Putamen (tissue), 1 donor: ENCODE measurements at regions not wholly inside any gene's neighbourhood (a gene's known extent, or its start where the extent isn't known, plus 50 kb on each side); places are given as distances from the start of the nearest gene placed in this dataset.

Experiments used
- DNase-seq: peaks from one replicate; pipeline ENCODE4 v3.0.0-alpha.2; 2016; ENCODE audit warnings: low spot score

- no peak for DNase-seq
Observed at GRCh38 chr1:22245726-22246125, 102.8 kb upstream of the WNT4 start.

GRCh38 chr1:22246755-22247480 lies 104.0 kb upstream of the WNT4 start:
- DNase-seq = no peak

GRCh38 chr1:22247527-22248245 lies 104.8 kb upstream of the WNT4 start:
- no peak for DNase-seq

DNA sequence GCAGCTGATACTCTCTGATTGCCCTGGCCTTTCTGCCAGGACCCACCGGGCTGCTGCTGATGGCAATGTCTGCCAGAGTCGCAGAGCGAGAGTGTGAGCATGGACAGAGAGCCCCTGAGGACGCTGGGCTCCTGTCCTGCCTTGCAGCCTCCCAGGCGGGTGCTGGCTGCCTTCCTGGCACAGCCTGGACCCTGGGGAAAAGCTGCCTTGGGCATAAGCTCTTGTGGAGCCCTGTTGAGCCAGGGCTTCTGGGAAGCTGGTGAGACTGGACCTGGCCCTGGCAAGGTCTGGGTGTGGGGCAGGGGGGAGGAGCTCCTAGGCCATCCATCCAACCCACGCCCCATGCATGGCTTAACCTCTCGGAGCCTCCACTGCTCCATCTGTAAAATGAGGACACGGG lies 105.8 kb upstream of the WNT4 start:
- no peak for DNase-seq

DNA sequence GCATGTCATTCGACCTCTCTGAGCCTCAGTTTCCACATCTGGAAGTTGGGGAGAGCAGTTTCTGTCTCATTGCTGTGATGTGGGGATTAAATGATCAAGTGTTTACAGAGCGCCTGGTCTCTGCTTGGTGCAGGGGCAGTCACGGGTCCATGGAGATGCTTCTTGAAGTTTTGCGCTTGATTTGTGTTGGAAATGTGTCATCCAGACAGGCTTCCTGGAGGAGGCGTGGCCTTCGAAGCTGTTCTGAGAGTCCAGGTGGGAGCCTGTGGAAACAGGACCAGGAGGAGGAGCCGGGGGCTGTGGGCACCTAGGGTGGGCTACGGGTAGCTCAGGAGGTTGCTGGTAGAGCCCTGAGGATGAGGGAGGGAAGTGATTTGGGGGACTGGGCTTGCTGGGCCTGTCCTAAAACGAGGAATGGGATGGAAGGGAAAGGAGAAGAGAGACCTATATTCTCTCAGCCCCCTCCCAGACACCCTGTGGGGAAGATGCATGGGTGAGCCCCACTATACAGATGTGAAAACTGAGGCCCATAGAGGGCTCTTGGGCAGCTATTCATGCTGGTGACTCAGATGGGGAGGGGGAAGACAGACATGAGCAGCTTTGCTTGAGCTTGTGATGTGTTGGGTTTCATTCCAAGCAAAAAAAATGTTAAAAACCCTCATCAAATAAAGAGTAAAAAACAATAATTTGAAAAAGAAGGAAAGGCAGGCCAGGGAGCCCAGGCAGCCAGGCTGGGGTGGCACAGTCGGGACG lies 107.2 kb upstream of the WNT4 start:
- DNase-seq = no peak

GRCh38 chr1:22250724-22251123 lies 107.8 kb upstream of the WNT4 start:
- no peak for DNase-seq

GRCh38 chr1:22252251-22252650 lies 109.4 kb upstream of the WNT4 start:
- DNase-seq = no peak

DNA sequence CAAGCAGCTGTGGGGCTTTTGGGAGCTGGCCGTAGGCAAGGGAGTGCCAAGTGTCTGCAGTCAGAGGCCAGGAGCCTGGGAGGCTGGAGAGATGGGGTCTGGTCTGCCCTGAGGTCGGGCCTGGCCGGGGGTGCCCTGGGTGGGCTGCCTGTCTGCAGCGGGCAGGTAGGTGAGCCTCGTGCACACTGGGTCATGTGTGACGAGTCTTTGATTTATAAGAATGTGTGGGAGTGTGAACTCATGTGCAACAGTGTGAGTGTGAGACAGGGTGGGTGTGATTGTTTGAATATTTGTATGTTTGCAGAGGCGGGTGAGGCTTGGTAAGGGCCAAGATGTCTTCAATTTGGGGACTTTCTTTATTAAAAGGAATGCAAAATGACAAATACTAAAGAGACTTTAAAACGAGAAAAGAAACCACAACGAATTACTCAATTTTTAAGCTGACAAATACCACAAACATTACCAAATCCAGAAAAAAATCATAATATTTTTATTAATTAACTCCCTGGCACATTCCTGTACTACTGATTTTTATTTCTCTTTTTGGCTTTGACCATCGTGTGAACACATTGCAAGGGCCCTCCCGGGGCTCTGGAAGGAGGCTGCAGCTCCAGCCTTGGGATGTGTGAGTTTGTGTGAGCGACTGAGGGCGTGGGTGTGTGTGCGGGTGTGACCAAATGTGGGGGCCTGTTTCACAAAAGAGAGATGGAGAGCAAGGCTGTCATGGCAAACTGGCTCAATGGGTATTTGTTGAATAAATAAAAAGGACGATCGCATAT lies 110.3 kb upstream of the WNT4 start:
- no peak for DNase-seq

- DNase-seq = no peak
Observed at GRCh38 chr1:22254756-22255155, 111.9 kb upstream of the WNT4 start.

- no peak for DNase-seq
Observed at GRCh38 chr1:22255341-22256212, 112.7 kb upstream of the WNT4 start.

DNA sequence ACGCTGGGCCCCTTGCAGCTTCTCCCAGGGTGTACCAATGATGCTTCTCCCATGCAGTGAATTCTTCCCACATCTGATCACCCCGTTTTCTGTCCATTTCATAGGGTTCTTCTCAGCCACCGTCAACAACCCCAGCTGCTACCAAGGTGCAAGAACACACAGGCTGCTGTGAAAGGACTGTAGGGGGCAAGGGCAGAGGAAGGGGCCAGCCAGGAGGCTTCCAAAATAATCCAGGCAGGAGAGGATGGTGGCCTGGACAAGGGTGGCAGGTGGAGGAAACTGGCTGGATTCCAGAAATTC lies 113.3 kb upstream of the WNT4 start:
- DNase-seq = no peak

DNA sequence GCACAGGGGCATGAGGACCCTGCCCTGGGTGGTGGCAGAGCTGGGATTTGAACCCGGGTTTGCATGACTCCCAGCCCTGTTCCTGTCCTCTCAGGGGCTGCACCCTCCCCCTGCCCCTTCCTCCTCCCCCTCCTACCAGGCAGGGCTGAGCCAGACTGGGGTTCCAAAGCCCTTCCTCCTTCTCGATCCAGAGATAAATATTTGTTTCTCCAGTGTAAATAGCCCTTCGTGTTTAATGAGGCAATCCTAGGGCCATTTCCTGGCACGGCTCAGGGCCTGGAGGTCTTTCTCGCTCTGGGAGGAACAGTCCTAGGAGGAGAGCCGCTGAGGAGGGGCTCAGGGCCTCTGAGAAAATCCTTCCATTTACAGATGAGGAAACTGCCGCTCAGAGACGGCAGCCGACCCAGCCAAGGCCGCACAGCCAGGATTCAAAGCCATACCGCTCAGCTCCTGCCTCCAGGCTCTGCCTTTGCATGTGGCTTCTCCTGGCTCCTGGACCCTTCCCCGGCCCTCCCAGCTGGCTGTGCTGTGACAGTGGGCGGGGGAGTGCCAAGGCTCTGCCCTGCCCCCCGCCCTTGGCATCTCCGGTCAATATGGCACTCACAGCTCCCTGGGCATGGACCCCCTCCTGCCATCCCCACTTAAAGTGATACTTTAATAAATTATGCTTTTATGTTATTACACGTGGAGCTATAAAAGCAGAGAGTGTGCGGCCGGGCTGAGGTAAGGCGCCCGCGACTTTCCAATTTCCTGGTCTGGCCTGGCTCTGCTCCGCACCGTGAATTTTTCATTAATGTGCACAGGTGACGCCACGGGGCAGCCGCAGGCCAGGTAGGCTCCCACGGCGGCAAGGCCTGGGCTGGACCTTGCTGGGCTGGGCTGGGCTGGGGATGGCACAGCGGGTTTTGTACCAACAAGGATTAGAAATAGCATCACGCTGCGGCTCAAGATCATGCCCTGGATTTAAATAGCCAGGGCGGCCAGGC lies 114.7 kb upstream of the WNT4 start:
- DNase-seq = no peak

DNA sequence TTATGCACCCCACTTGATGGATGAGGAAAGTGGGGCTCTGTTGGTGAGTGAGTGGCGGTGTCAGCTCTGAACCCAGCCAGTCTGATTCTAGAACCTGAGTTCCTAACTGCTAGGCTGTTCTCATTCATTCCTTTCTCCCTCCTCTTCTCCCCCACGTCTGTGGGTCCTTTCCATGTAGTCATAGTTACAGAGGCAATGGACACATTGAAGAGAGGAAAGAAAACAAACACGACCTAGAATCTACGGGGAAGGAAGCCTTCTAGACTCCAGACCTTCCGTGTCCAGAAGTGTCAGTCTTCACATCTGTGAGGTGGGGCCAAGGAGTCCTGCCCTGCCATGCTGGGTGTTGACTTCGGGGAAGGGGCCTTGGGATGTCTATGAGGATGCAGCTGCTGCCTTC lies 115.8 kb upstream of the WNT4 start:
- no peak for DNase-seq

GRCh38 chr1:22259551-22260282 lies 116.8 kb upstream of the WNT4 start:
- no peak for DNase-seq

DNA sequence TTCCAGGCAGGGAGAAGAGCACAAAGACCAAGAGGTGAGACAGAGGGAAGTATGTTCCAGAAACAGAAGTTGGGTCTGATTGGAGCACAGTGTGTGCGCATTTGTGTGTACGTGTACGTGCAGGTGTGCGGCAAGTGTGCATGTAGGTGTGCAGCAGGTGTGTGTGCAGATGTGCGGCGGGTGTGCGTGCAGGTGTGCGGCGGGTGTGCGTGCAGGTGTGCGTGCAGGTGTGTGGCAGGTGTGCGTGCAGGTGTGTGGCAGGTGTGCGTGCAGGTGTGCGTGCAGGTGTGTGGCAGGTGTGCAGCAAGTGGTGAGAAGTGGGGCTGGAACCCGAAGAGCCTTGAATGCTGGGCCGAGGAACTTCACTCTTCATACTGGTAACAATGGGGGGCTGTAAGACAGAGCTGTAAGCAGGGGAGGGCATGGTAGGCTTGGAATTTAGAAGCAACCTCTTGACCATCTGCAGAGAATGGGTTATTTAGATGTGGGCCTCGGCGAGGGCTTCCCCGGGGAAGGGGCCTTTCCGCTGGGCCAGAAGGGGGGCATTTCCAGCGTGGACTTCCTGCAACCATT lies 118.0 kb upstream of the WNT4 start:
- no peak for DNase-seq

DNA sequence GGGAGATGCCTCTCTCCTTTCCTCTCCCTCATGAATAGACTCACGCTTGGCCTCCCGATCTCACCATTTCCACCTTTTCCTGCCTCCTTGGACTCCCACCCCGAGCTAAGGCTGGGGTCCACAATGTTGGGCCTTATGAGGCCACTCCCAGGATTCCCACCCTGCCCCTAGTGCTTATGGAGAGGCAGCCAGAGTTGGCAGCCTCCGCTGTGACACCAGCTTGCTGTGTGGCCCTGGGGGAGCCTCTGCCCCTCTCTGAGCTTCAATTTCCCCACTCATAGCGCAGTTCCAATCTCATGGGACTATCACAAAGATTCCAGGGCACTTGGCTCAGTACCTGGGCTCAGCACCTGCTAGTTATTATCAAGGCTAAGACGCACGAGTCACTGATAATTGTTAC lies 118.7 kb upstream of the WNT4 start:
- no peak for DNase-seq

- DNase-seq = no peak
Observed at GRCh38 chr1:22262583-22262982, 119.7 kb upstream of the WNT4 start.

DNA sequence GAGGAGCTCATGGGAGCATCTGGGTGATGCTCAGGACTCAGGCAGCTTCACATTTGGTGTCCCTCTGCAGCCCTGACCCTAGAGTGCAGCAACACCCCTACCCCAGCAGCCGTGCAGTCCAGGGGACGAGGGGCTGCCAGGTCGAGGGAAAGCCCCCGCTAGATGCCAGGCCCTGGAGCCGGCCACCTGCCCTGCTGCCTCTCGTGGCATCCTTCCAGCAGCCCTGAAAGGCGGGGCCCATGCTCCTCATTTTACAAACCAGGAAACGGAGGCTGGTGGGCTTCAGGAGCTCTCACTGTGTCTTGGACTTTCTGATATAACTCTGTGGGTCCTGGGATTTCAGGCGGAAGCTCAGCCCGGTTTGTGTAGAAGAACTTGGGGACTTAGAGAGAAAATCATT lies 120.5 kb upstream of the WNT4 start:
- no peak for DNase-seq
